GM23338 (cell line): ENCODE measurements at regions not wholly inside any gene's neighbourhood (a gene's known extent, or its start where the extent isn't known, plus 50 kb on each side); places are given as distances from the start of the nearest gene placed in this dataset.

Experiments
- CREB1 ChIP-seq: fragments of 250-450 bp; sonication (Bioruptor Pico); IDR thresholded peaks from 2 replicates; pipeline ENCODE4 v1.5.0; 2020; ENCODE audit warnings: low read depth, mild to moderate bottlenecking, moderate library complexity
- CTCF ChIP-seq, 2 experiments: fragments of 200-600 bp in 1 of 2; sonication (generic) in 1 of 2; conservative IDR thresholded peaks; 2 replicates each; pipeline versions ENCODE4 v1.5.1 to v1.6.1; 2016 to 2017; ENCODE audit warnings: antibody characterized with exemption in 2 of 2, low read depth in 2 of 2, mild to moderate bottlenecking in 2 of 2, moderate library complexity in 1 of 2
- EZH2 ChIP-seq: fragments of 200-600 bp; sonication (generic); IDR thresholded peaks from one replicate; pipeline ENCODE4 v1.8.0; 2017; ENCODE audit warnings: antibody characterized with exemption, mild to moderate bottlenecking, low read depth; ENCODE audit not compliant: unreplicated experiment
- POLR2AphosphoS5 ChIP-seq: IDR thresholded peaks from 2 replicates; pipeline ENCODE4 v1.6.1; 2016; ENCODE audit warnings: antibody characterized with exemption, low read depth
- REST ChIP-seq: IDR thresholded peaks from one replicate; pipeline ENCODE4 v1.6.1; 2018; ENCODE audit warnings: antibody characterized with exemption; ENCODE audit not compliant: unreplicated experiment

GRCh38 chr4:129248621-129249020, 152.7 kb downstream of the C4orf33 start:
- TF ChIP-seq CREB1 (CRISPR knock-in tag) (no peak), CTCF (conservative IDR thresholded peaks at IDR 0.05; ENCODE audit: low read depth in 2 of 2) (no peak), EZH2 (no peak), POLR2AphosphoS5 (no peak), REST (no peak)
